Peyer's patch (tissue), 4 donors: ENCODE measurements at regions not wholly inside any gene's neighbourhood (a gene's known extent, or its start where the extent isn't known, plus 50 kb on each side); places are given as distances from the start of the nearest gene placed in this dataset.

Experiments
- POLR2A ChIP-seq, 2 donors: fragments of 450-650 bp; IDR thresholded peaks; one replicate each; pipeline ENCODE4 v1.5.1; 2017; ENCODE audit warnings: antibody characterized with exemption in 2 of 2, mild to moderate bottlenecking in 2 of 2, moderate library complexity in 2 of 2
- TF ChIP-seq, protein P1 (sequence below), 6 experiments: fragments of 450-650 bp in 4 of 6; fragments of 200-600 bp in 2 of 6; sonication (generic) in 1 of 6; IDR thresholded peaks; one replicate each; pipeline ENCODE4 v1.5.1; 2017 to 2019; ENCODE audit warnings: antibody characterized with exemption in 6 of 6, mild to moderate bottlenecking in 3 of 6, moderate library complexity in 1 of 6

DNA sequence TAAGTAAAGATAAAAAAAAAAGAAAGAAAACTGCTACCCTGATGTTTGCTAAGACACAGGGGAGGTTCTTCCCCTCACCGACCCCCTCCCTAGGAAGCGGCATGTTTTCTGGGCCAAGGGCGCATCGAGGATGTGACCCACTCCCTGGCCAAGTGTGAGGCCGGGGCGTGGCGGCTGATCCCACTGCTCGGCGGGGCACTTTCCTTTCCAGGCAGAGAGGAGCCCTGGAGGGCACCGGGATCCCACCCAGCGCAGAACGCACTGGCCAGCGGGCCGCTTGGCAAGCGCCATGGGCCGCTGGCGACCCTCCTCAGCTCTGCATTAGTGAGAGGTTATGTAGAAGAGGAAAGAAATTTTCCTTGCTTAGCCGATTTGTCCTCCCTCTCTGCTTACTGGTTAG, 93.4 kb downstream of the ZNF736 start:
- TF ChIP-seq, protein P1, sequence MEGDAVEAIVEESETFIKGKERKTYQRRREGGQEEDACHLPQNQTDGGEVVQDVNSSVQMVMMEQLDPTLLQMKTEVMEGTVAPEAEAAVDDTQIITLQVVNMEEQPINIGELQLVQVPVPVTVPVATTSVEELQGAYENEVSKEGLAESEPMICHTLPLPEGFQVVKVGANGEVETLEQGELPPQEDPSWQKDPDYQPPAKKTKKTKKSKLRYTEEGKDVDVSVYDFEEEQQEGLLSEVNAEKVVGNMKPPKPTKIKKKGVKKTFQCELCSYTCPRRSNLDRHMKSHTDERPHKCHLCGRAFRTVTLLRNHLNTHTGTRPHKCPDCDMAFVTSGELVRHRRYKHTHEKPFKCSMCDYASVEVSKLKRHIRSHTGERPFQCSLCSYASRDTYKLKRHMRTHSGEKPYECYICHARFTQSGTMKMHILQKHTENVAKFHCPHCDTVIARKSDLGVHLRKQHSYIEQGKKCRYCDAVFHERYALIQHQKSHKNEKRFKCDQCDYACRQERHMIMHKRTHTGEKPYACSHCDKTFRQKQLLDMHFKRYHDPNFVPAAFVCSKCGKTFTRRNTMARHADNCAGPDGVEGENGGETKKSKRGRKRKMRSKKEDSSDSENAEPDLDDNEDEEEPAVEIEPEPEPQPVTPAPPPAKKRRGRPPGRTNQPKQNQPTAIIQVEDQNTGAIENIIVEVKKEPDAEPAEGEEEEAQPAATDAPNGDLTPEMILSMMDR (IDR thresholded peaks at IDR 0.05) = no peak
- no peak for TF ChIP-seq POLR2A (IDR thresholded peaks at IDR 0.05)
